BJ (cell line): ENCODE measurements at regions not wholly inside any gene's neighbourhood (a gene's known extent, or its start where the extent isn't known, plus 50 kb on each side); places are given as distances from the start of the nearest gene placed in this dataset.

Experiments
- CTCF ChIA-PET: fragments of 350-600 bp; formaldehyde crosslinking; extraction: SDS; loops from one replicate; lab custom pipeline; 2021; ENCODE audit warnings: antibody characterized with exemption, inconsistent platforms; lab: Yijun Ruan, JAX
- POLR2A ChIA-PET: fragments of 300-600 bp; sonication (Branson Sonifier 250); formaldehyde crosslinking; extraction: SDS; loops from one replicate; lab custom pipeline; 2021; ENCODE audit warnings: antibody characterized with exemption; lab: Charles Lee
- DNase-seq: peaks from one replicate; pipeline ENCODE4 v3.0.0-alpha.2; 2011; ENCODE audit warnings: low read depth
- H3K27me3 ChIP-seq: 2 replicates; pipeline ENCODE4 v1.6.0; 2011; ENCODE audit warnings: low read length; ENCODE audit not compliant: control insufficient read depth, insufficient read depth
- H3K36me3 ChIP-seq: 2 replicates; pipeline ENCODE4 v1.5.1; 2011; ENCODE audit warnings: low read length; ENCODE audit not compliant: control insufficient read depth, insufficient read depth
- H3K4me3 ChIP-seq: 2 replicates; pipeline ENCODE4 v1.5.1; 2011; ENCODE audit warnings: low read depth, mild to moderate bottlenecking, control low read depth, low read length
- TF ChIP-seq, protein P1 (sequence below): IDR thresholded peaks from 2 replicates; pipeline ENCODE4 v1.5.1; 2011; ENCODE audit warnings: low read depth, mild to moderate bottlenecking, control low read depth, inconsistent platforms, low read length, moderate library complexity; ENCODE audit not compliant: insufficient read depth

- ChIA-PET POLR2A (no interaction called here), CTCF (no interaction called here)
Measured at GRCh38 chr1:168941640-168942039, 164.8 kb upstream of the ATP1B1 start.

GRCh38 chr1:168942165-168942564 lies 164.3 kb upstream of the ATP1B1 start:
- Histone ChIP-seq H3K36me3 (no peaks in the 10 kb centered on the region), H3K27me3 (no peaks in the 10 kb centered on the region), H3K4me3 (no peak overlapping the region)
- TF ChIP-seq, protein P1, sequence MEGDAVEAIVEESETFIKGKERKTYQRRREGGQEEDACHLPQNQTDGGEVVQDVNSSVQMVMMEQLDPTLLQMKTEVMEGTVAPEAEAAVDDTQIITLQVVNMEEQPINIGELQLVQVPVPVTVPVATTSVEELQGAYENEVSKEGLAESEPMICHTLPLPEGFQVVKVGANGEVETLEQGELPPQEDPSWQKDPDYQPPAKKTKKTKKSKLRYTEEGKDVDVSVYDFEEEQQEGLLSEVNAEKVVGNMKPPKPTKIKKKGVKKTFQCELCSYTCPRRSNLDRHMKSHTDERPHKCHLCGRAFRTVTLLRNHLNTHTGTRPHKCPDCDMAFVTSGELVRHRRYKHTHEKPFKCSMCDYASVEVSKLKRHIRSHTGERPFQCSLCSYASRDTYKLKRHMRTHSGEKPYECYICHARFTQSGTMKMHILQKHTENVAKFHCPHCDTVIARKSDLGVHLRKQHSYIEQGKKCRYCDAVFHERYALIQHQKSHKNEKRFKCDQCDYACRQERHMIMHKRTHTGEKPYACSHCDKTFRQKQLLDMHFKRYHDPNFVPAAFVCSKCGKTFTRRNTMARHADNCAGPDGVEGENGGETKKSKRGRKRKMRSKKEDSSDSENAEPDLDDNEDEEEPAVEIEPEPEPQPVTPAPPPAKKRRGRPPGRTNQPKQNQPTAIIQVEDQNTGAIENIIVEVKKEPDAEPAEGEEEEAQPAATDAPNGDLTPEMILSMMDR = no peak
- DNase-seq = no peak
- ChIA-PET POLR2A (no interaction called here), CTCF (no interaction called here)

More at GRCh38 chr1:168941640-168942039, 164.8 kb upstream of the ATP1B1 start:
- H3K4me3 ChIP-seq = no peak overlapping the region
- H3K36me3 ChIP-seq = no peaks in the 10 kb centered on the region
- DNase-seq = no peak
- TF ChIP-seq, protein P1 = no peak
- no peaks in the 10 kb centered on the region for H3K27me3 ChIP-seq

DNA sequence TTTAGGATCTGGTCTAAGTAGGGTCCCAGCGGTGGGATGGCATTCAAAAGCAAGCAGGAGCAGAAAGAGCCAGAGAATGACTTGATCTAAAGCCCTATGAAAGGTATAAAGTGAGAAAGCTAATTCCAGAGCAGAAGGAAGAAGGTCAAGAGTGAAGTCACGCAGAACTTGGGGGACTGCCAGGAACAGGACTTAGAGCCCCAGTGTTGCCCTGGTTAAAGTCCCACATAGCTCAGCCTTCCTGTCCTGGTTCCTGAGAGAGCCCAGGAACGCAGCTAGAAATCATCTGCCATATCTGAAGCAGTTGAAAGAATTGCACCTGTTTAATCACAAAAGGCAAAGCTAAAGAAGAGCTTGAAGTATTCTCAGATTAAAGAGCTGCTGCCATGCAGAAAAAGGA lies 160.6 kb upstream of the ATP1B1 start:
- H3K36me3 ChIP-seq = no peaks in the 10 kb centered on the region
- DNase-seq = no peak
- no peaks in the 10 kb centered on the region for H3K27me3 ChIP-seq
- H3K4me3 ChIP-seq = no peak overlapping the region
- CTCF ChIA-PET = no interaction called here
- POLR2A ChIA-PET = no interaction called here
- TF ChIP-seq, protein P1 = no peak

DNA sequence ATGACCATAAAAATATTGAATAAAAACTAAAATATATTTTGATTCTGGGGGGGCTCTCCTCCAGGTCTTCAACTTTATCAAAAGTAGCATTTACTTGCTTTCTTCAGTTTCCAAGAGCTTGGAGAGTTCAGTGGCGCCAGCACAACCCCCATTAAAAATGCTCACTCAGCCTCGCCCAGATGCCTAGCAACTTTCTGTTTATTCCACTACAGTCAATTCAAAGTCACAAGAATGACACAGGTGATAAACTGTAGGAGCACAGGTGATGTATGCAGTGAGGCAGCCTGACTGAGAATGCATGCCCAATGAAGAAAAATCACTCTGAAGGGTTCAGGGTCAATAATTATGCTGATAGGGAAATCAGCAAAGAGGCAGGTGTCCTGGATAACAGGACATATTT lies 159.4 kb upstream of the ATP1B1 start:
- TF ChIP-seq, protein P1 = no peak
- ChIA-PET CTCF (no interaction called here), POLR2A (no interaction called here)
- DNase-seq = no peak
- H3K4me3 ChIP-seq = no peak overlapping the region
- H3K36me3 ChIP-seq = no peaks in the 10 kb centered on the region
- no peaks in the 10 kb centered on the region for H3K27me3 ChIP-seq

GRCh38 chr1:168949672-168950071 lies 156.8 kb upstream of the ATP1B1 start:
- no peaks in the 10 kb centered on the region for H3K27me3 ChIP-seq
- no peaks in the 10 kb centered on the region for H3K36me3 ChIP-seq
- POLR2A ChIA-PET = no interaction called here
- CTCF ChIA-PET = no interaction called here
- TF ChIP-seq, protein P1 = no peak
- no peak overlapping the region for H3K4me3 ChIP-seq
- DNase-seq = no peak
